Keratinocyte (primary cell): ENCODE measurements at regions not wholly inside any gene's neighbourhood (a gene's known extent, or its start where the extent isn't known, plus 50 kb on each side); places are given as distances from the start of the nearest gene placed in this dataset.

Source experiments
- EZH2 ChIP-seq: IDR thresholded peaks from one replicate; pipeline ENCODE4 v1.6.1; 2012; ENCODE audit warnings: inconsistent platforms, mild to moderate bottlenecking, low read length, moderate library complexity
- TF ChIP-seq, protein P1 (sequence below), 3 experiments: IDR thresholded peaks in 1 of 3; conservative IDR thresholded peaks in 1 of 3; optimal IDR thresholded peaks in 1 of 3; 2 replicates in 2 of 3; 3 replicates in 1 of 3; pipeline versions ENCODE3 to v1.5.1; 2011; ENCODE audit warnings: low read length in 3 of 3, mild to moderate bottlenecking in 3 of 3, moderate library complexity in 2 of 3, control low read depth in 1 of 3, inconsistent platforms in 1 of 3; ENCODE audit not compliant: insufficient read depth in 2 of 3; ENCODE audit errors: extremely low read depth in 1 of 3

GRCh38 chr5:61884252-61884855, 421.7 kb upstream of the KIF2A start:
- TF ChIP-seq, protein P1, sequence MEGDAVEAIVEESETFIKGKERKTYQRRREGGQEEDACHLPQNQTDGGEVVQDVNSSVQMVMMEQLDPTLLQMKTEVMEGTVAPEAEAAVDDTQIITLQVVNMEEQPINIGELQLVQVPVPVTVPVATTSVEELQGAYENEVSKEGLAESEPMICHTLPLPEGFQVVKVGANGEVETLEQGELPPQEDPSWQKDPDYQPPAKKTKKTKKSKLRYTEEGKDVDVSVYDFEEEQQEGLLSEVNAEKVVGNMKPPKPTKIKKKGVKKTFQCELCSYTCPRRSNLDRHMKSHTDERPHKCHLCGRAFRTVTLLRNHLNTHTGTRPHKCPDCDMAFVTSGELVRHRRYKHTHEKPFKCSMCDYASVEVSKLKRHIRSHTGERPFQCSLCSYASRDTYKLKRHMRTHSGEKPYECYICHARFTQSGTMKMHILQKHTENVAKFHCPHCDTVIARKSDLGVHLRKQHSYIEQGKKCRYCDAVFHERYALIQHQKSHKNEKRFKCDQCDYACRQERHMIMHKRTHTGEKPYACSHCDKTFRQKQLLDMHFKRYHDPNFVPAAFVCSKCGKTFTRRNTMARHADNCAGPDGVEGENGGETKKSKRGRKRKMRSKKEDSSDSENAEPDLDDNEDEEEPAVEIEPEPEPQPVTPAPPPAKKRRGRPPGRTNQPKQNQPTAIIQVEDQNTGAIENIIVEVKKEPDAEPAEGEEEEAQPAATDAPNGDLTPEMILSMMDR (optimal IDR thresholded peaks at IDR 0.05 in 1 of 3, IDR thresholded peaks at IDR 0.05 in 1 of 3, conservative IDR thresholded peaks at IDR 0.05 in 1 of 3; ENCODE audit: extremely low read depth in 1 of 3, insufficient read depth in 2 of 3, low read length in 3 of 3): no peak
- no peak for TF ChIP-seq EZH2
